DMS114 treated with DMSO at 0.1 percent for 48 hours (cell line): ENCODE measurements at regions not wholly inside any gene's neighbourhood (a gene's known extent, or its start where the extent isn't known, plus 50 kb on each side); places are given as distances from the start of the nearest gene placed in this dataset.
"Not testable (repeated sequence)": the region's sequence is repeated elsewhere in the genome, so short reads cannot be mapped to it uniquely, and the experiment has no call there.

Experiments
- DNase-seq: peaks from one replicate; lab custom pipeline; 2025; ENCODE audit not compliant: unreplicated experiment; lab: John Stamatoyannopoulos, UW

DNA sequence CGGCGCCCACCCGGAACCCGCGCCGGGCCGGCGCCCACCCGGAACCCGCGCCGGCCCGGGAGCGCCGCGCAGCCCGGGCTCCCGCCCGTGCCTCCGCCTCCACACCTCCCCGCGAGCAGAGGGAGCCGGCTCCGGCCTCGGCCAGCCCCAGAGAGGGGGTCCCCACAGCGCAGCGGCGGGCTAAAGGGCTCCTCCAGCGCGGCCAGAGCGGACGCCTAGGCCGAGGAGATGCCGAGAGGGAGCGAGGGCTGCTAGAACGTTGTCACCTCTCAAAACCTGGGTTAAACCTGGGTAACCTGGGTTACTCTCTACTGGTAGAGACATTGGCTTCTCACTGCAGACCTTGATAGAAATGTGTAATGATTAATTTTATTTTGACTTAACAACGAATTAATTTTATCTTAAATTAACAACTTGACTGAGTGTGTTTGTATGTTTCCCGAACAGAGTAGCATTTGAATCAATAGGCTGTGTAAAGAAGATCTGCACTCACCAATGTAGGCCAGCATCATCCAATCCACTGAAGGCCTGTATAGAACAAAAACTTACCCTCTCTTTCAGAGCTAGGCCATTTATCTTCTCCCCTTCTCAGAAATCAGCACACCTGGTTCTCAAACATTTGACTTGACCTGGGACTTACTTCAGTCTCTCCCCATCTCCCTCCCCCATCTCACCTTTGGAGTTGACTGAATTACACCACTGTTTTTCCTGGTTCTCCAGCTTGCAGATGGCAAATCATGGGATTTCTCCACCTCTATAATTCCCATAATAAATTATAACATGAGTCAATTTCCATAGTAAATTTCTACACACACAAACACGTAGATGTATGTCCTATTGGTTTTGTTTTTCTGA, 242.7 kb downstream of the ASXL3 start:
- DNase-seq = no peak

DNA sequence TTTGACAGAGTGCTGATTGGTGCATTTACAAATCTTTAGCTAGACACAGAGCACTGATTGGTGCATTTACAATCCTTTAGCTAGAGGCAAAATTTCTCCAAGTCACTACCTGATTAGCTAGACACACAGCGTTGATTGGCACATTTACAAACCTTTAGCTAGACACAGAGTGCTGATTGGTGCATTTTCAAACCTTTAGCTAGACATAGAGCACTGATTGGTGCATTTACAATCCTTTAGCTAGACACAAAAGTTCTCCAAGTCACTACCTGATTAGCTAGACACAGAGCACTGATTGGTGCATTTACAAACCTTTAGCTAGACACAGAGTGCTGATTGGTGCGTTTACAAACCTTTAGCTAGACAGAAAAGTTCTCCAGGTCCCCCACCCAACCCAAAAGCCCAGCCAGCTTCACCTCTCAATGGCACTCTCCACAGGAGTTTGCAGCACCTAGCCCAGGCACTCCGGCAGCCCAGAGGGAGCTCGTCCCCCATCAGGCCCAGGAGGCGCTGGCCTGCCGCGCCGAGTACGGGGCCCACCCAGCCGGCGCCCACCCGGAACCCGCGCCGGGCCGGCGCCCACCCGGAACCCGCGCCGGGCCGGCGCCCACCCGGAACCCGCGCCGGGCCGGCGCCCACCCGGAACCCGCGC, 241.8 kb downstream of the ASXL3 start:
- not testable (repeated sequence) for DNase-seq

DNA sequence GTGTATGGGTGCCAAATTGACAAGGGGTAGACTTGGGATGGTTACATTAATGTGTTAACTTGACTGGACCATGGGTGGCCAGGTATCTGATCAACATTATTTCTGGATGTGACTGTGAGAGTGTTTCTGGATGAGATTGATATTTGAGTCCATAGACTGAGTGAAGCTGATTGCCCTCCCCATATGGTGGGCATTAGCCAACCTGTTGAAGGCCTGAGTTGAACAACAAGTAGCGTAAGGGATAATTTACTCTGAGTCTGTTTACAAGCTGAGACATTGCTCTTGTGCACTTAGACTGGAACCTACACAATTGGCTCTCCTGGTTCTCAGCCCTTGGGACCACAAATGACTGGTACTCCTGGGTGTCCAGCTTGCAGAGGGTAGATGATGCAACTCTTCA, 240.1 kb downstream of the ASXL3 start:
- DNase-seq = no peak

DNA sequence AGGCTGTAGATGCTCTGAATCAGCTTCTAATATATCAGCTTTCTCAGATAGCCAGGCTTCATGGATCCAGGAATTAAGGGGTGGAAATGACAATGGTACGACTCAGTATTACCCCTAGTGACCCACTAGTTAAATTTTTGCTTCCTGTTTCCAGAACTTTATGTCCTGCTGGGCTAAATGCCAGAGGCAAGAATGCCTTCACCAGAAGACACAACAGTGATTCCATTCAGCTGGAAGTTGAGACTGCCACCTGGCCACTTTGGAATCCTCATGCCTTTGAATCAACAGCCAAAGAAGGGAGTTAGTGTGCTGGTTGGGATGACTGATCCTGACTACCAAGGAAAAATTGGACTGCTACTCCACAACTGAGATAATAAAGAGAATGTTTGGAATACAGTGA, 239.1 kb downstream of the ASXL3 start:
- DNase-seq = no peak

DNA sequence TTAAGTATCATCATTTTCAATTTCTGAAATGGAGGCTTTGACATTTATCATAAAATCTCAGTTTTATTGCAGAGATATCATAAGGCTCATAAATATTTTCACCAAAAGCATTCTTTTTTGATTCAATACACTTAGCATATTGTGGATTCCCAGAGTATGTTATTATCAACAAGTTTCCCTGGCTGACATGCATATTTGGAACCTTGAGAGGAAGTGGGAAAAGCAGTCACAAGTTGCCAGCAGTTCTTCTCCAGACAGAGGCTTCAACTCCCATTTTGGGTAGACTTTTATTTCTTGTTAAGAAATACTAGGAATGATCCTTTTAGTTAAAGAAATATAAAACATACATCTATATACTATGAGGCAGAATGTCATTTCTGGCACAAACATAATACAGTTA, 236.5 kb downstream of the ASXL3 start:
- DNase-seq = no peak

DNA sequence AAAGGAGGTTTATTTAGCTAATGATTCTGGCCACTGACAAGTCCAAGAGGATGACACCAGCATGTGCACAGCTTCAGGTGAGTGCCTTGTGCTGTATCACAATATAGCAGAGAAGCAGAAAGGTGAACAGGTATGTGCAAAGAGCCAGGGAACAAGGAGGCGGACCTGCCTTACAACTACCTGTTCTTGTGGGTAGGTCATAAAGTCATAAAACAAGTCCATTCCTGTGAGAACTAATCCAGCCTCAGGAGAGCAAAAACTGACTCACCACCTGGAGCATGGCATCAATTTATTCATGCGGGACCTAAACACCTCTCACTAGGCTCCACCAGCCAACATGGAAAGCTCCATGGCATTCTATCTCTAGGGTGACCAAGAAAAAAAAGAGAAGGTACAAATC, 234.2 kb downstream of the ASXL3 start:
- no peak for DNase-seq

DNA sequence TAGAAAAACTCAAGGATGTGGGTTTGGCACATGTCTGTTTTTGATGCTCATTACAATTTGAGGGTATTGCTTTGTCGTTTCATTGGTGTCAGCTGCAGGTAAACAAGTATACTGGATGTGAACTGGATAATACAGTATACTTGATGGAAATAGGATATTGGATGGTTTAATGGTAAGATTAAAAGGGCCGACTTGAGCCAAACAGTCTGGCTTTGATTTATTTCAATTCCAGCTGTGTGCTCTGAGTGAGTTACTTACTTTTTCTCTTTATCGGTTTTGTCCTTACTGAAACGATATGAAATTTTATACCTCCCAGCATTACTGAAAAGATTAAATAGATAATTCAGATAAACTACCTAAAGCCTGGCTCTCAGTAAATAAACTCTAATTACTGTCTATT, 227.6 kb downstream of the ASXL3 start:
- DNase-seq = no peak

DNA sequence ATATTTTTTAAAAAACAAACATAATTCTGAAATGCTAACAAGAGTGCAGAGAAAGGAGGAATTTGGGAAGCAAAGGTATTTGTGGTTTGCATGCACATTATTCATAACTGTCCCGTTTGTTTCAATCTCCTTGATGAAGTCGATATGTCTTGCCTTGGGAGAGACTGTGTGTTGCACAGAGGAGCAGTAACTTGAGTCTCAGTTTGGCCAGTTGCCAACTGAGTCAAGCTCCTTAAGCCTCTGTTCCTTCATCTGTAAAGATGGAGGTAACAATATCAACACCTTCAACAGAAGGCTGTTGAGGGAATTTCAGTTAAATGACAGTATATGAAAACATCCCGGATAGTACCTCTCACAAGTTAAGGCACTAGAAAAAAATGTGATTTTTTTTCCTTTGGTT, 226.2 kb downstream of the ASXL3 start:
- no peak for DNase-seq

DNA sequence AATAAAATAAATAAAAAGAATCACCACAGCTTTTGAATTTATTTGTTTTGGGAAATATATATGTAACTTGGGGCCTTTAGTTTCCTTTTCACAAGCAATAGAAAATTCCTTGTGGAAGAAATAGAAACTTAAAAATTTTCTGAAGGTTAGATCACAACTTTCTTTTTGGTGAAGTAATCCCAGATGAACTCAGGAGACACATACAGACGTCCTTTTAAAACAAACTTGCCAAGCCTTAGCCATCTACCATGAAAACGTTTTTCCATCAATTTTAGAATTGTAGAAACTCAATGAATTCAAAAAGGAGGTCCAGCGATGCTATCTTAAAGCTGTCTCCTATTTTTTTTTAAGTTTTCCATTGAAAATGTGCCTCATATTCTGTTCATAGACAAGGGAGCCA, 225.6 kb downstream of the ASXL3 start:
- DNase-seq = no peak

DNA sequence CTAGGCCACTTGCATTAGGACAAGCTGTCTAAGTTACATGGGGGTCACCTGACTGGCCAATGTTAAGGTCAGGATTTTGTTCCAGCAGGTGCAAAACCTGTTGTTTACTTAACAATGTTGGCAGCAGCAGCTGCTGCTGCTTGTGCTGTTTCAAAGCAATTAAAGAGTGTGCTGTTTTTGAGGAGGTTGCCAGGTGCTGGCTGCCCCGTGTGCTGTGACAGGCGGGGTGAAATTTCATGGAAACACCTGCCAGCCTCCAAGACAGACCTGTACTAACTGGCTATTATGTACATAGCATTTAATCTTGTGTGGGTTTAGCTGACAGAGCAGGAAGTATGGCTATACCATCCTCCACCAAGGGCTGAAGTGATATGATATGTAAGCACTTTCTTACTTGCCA, 224.9 kb downstream of the ASXL3 start:
- DNase-seq = no peak
